ENCODE measurements at regions not wholly inside any gene's neighbourhood (a gene's known extent, or its start where the extent isn't known, plus 50 kb on each side); places are given as distances from the start of the nearest gene placed in this dataset.

- Mint-ChIP-seq H3K9me3 (peaks cover 9% of the 10 kb centered on the region), H3K27ac (no peak overlapping the region), H3K27me3 (ENCODE audit: low read depth) (no peaks in the 10 kb centered on the region), H3K4me1 (peaks cover 9% of the 10 kb centered on the region), H3K4me3 (no peak overlapping the region), H3K36me3 (no peaks in the 10 kb centered on the region)
- DNase-seq (ENCODE audit: low spot score in 2 of 2, unreplicated experiment in 2 of 2), result no peak
- no peak for TF ChIP-seq CTCF (IDR thresholded peaks at IDR 0.05; ENCODE audit: unreplicated experiment)
Observed at GRCh38 chr5:144983101-144983500, 812.4 kb downstream of the KCTD16 start.

GRCh38 chr5:144979516-144980264 lies 809.0 kb downstream of the KCTD16 start:
- Mint-ChIP-seq H3K4me3 (no peak overlapping the region), H3K36me3 (no peaks in the 10 kb centered on the region), H3K27me3 (ENCODE audit: low read depth) (no peaks in the 10 kb centered on the region), H3K4me1 (peaks cover 9% of the 10 kb centered on the region), H3K27ac (no peak overlapping the region), H3K9me3 (peaks cover 11% of the 10 kb centered on the region)
- no peak for TF ChIP-seq CTCF (IDR thresholded peaks at IDR 0.05; ENCODE audit: unreplicated experiment)
- DNase-seq (ENCODE audit: low spot score in 2 of 2, unreplicated experiment in 2 of 2), result no peak

GRCh38 chr5:144972317-144972716 lies 801.6 kb downstream of the KCTD16 start:
- Mint-ChIP-seq H3K36me3 (peaks cover under 1% of the 10 kb centered on the region), H3K27me3 (ENCODE audit: low read depth) (no peaks in the 10 kb centered on the region), H3K27ac (no peak overlapping the region), H3K4me3 (no peak overlapping the region), H3K9me3 (peaks cover 37% of the 10 kb centered on the region), H3K4me1 (no peaks in the 10 kb centered on the region)
- no peak for TF ChIP-seq CTCF (IDR thresholded peaks at IDR 0.05; ENCODE audit: unreplicated experiment)
- DNase-seq (ENCODE audit: low spot score in 2 of 2, unreplicated experiment in 2 of 2), result no peak

- Mint-ChIP-seq H3K36me3 (peaks cover 2% of the 10 kb centered on the region), H3K9me3 (peaks cover 41% of the 10 kb centered on the region), H3K4me1 (no peaks in the 10 kb centered on the region), H3K4me3 (no peak overlapping the region), H3K27ac (no peak overlapping the region), H3K27me3 (ENCODE audit: low read depth) (no peaks in the 10 kb centered on the region)
- TF ChIP-seq CTCF (IDR thresholded peaks at IDR 0.05; ENCODE audit: unreplicated experiment), result no peak
- no peak for DNase-seq (ENCODE audit: low spot score in 2 of 2, unreplicated experiment in 2 of 2)
Observed at GRCh38 chr5:144971108-144971850, 800.6 kb downstream of the KCTD16 start.

- Mint-ChIP-seq H3K4me1 (no peaks in the 10 kb centered on the region), H3K27me3 (ENCODE audit: low read depth) (peaks cover 5% of the 10 kb centered on the region), H3K27ac (no peak overlapping the region), H3K9me3 (no peaks in the 10 kb centered on the region), H3K36me3 (no peaks in the 10 kb centered on the region), H3K4me3 (no peak overlapping the region)
- DNase-seq (ENCODE audit: low spot score in 2 of 2, unreplicated experiment in 2 of 2), result no peak
- TF ChIP-seq CTCF (IDR thresholded peaks at IDR 0.05; ENCODE audit: unreplicated experiment), result no peak
Observed at GRCh38 chr5:144960296-144960695, 789.6 kb downstream of the KCTD16 start.

All from mesothelial cell of epicardium (in vitro differentiated cells).